ENCODE measurements at regions not wholly inside any gene's neighbourhood (a gene's known extent, or its start where the extent isn't known, plus 50 kb on each side); places are given as distances from the start of the nearest gene placed in this dataset.

DNA sequence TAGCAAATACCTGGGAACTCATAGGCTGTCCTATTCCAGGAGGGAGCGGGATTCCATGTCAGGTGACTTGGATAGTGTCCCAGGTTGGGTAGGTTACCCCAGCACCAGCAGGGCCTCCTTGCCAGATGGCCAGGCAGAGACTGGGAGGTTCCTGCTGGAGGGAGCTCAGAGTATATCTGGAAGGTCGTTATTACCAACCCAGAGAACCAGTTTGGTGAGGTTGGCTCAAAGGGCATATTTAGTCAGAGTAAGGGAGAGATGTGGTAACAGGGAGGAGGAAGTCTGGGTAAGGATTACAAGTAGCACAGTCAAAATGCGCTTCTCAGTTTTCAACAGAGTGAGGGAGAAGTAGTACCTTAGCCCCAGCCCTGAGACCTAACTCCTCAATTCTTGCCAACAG is 53.3 kb upstream of the LNX1 start:
- DNase-seq (ENCODE audit: low spot score), result no peak
